ENCODE measurements at regions not wholly inside any gene's neighbourhood (a gene's known extent, or its start where the extent isn't known, plus 50 kb on each side); places are given as distances from the start of the nearest gene placed in this dataset.

DNA sequence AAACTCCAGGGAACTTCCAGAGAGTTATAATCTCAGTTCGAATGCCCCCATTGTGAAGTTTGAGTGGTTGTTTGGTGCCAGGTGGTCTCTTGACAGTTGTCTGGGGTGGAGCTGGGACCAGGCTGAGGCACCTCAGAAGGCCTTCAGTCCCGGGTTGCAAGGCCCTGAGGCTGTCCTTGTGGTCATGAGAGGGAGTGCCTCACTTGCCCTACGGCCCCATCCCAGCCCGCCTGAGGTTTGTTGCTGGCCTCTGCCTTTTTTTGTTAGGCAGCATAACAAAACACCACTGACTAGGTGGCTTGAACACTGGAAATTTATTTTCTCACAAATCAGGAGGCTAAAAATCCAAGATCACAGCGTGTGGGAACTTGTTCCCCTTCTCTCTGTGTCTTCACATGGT is 73.0 kb upstream of the PAPPA start:
- Histone ChIP-seq H4K20me1 (ENCODE audit: insufficient read depth, low read length, poor library complexity, severe bottlenecking) (no peaks in the 10 kb centered on the region), H2AFZ (ENCODE audit: low read length) (no peak overlapping the region), H3K9me2 (replicated peaks; ENCODE audit: low read depth, low read length) (no peaks in the 10 kb centered on the region), H3K27me3 (ENCODE audit: insufficient read depth, low read length, poor library complexity, severe bottlenecking) (no peaks in the 10 kb centered on the region), H3K9me3 (ENCODE audit: insufficient read depth, low read depth, low read length) (no peaks in the 10 kb centered on the region), H3K9ac (ENCODE audit: low read depth, low read length, poor library complexity, severe bottlenecking) (no peak overlapping the region), H3K36me3 (ENCODE audit: insufficient read depth, low read length) (no peaks in the 10 kb centered on the region), H3K4me3 (ENCODE audit: low read length, poor library complexity, severe bottlenecking) (no peak overlapping the region), H3K4me1 (ENCODE audit: insufficient read depth, low read length, poor library complexity, severe bottlenecking) (no peaks in the 10 kb centered on the region), H3K4me2 (ENCODE audit: low read depth, low read length, poor library complexity, severe bottlenecking) (no peak overlapping the region), H3F3A (ENCODE audit: low read depth) (no peaks in the 10 kb centered on the region), H3K79me2 (ENCODE audit: insufficient read depth, low read length) (no peaks in the 10 kb centered on the region)
- no peak for TF ChIP-seq CTCF (conservative IDR thresholded peaks at IDR 0.05; ENCODE audit: low read length)
- TF ChIP-seq EZH2phosphoT487 (IDR thresholded peaks at IDR 0.05; ENCODE audit: borderline replicate concordance): no peak

GRCh38 chr9:116081435-116082115 is 72.0 kb upstream of the PAPPA start:
- H3K27me3 ChIP-seq (ENCODE audit: insufficient read depth, low read length, poor library complexity, severe bottlenecking): no peaks in the 10 kb centered on the region
- H3K4me2 ChIP-seq (ENCODE audit: low read depth, low read length, poor library complexity, severe bottlenecking): no peak overlapping the region
- no peak for TF ChIP-seq CTCF (conservative IDR thresholded peaks at IDR 0.05; ENCODE audit: low read length)
- TF ChIP-seq EZH2phosphoT487 (IDR thresholded peaks at IDR 0.05; ENCODE audit: borderline replicate concordance): no peak
- no peaks in the 10 kb centered on the region for H3K9me2 ChIP-seq (replicated peaks; ENCODE audit: low read depth, low read length)
- H3K4me3 ChIP-seq (ENCODE audit: low read length, poor library complexity, severe bottlenecking): no peak overlapping the region
- H3F3A ChIP-seq (ENCODE audit: low read depth): no peaks in the 10 kb centered on the region
- H3K9me3 ChIP-seq (ENCODE audit: insufficient read depth, low read depth, low read length): no peaks in the 10 kb centered on the region
- H3K9ac ChIP-seq (ENCODE audit: low read depth, low read length, poor library complexity, severe bottlenecking): no peak overlapping the region
- H3K36me3 ChIP-seq (ENCODE audit: insufficient read depth, low read length): no peaks in the 10 kb centered on the region
- no peaks in the 10 kb centered on the region for H3K4me1 ChIP-seq (ENCODE audit: insufficient read depth, low read length, poor library complexity, severe bottlenecking)
- no peak overlapping the region for H2AFZ ChIP-seq (ENCODE audit: low read length)
- no peaks in the 10 kb centered on the region for H3K79me2 ChIP-seq (ENCODE audit: insufficient read depth, low read length)
- H4K20me1 ChIP-seq (ENCODE audit: insufficient read depth, low read length, poor library complexity, severe bottlenecking): no peaks in the 10 kb centered on the region

DNA sequence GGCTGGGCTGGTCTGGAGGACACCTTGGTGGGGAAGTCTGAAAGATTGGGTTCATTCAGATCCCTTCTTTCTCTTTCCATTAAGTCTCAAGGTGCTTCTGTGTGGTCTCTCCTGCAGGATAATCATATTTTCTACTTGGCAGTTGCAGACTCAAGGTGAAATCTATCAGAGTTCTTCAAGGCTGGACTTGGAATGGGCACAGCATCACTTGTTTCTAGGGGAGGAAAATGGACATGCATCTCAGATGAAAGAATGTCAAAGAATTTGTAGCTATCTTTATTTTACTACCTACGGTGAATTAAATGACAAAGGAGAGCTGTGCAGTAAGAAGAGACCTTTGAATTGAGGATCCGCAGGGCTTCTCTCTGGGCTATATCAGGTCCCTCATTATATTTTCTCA is 69.8 kb upstream of the PAPPA start:
- Histone ChIP-seq H3K79me2 (ENCODE audit: insufficient read depth, low read length) (no peaks in the 10 kb centered on the region), H3K27me3 (ENCODE audit: insufficient read depth, low read length, poor library complexity, severe bottlenecking) (no peaks in the 10 kb centered on the region), H3K4me3 (ENCODE audit: low read length, poor library complexity, severe bottlenecking) (no peak overlapping the region), H3K36me3 (ENCODE audit: insufficient read depth, low read length) (no peaks in the 10 kb centered on the region), H3K9ac (ENCODE audit: low read depth, low read length, poor library complexity, severe bottlenecking) (no peak overlapping the region), H3F3A (ENCODE audit: low read depth) (no peaks in the 10 kb centered on the region), H3K4me1 (ENCODE audit: insufficient read depth, low read length, poor library complexity, severe bottlenecking) (no peaks in the 10 kb centered on the region), H2AFZ (ENCODE audit: low read length) (no peak overlapping the region), H3K9me3 (ENCODE audit: insufficient read depth, low read depth, low read length) (no peaks in the 10 kb centered on the region), H3K9me2 (replicated peaks; ENCODE audit: low read depth, low read length) (no peaks in the 10 kb centered on the region), H4K20me1 (ENCODE audit: insufficient read depth, low read length, poor library complexity, severe bottlenecking) (no peaks in the 10 kb centered on the region), H3K4me2 (ENCODE audit: low read depth, low read length, poor library complexity, severe bottlenecking) (no peak overlapping the region)
- TF ChIP-seq CTCF (conservative IDR thresholded peaks at IDR 0.05; ENCODE audit: low read length) (no peak), EZH2phosphoT487 (IDR thresholded peaks at IDR 0.05; ENCODE audit: borderline replicate concordance) (no peak)

Measured in Loucy (cell line).